ENCODE measurements at regions not wholly inside any gene's neighbourhood (a gene's known extent, or its start where the extent isn't known, plus 50 kb on each side); places are given as distances from the start of the nearest gene placed in this dataset.
"Not testable (repeated sequence)": the region's sequence is repeated elsewhere in the genome, so short reads cannot be mapped to it uniquely, and the experiment has no call there.

DNA sequence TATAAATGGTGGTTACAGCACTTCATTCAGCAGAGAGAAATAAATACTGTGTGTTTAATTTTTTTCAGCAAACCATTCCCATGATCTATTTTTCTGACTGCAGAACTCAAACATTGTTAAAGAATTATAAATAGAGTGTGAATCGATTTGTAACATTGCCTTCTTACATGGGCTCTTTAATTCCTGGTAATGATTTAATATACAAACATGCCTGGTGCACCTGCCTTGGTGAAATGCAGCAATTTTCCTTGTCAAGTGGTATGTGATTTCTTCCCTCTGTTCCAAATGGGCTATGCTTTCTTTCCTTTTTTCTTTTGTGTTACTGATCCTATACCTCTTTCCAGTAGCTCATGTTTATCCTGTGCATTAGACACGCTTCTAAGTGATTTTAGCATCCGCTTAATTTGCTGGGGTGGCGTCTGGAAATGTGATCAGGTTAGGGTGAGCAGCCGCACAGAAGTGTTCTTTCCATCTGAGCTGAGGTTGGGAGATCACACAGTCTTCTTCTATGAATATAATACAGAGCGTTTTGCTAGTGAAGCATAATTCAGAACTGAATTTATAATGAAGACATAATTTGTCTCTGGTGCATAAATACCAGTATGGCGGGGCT lies 94.3 kb upstream of the ITGB1 start:
- Mint-ChIP-seq H3K27me3 (no peaks in the 10 kb centered on the region), H3K36me3 (no peaks in the 10 kb centered on the region), H3K4me3 (no peak overlapping the region), H3K9me3 (no peaks in the 10 kb centered on the region), H3K27ac (no peak overlapping the region), H3K4me1 (ENCODE audit: low read depth in 2 of 2) (peaks cover 18 to 23% of the 10 kb centered on the region in 2 donors)
- DNase-seq (ENCODE audit: low spot score) (no peak), ATAC-seq (no peak)

- not testable (repeated sequence) for H3K27me3 Mint-ChIP-seq; H3K9me3 Mint-ChIP-seq; ATAC-seq; DNase-seq (ENCODE audit: low spot score); H3K36me3 Mint-ChIP-seq
- peaks cover 25 to 26% of the 10 kb centered on the region in 2 donors for H3K4me1 Mint-ChIP-seq (ENCODE audit: low read depth in 2 of 2)
- H3K27ac Mint-ChIP-seq = peak overlapping the region; percentile 9 to 43
- H3K4me3 Mint-ChIP-seq = peak overlapping the region; percentile 80
Observed at GRCh38 chr10:33049963-33050920, 92.2 kb upstream of the ITGB1 start.

DNA sequence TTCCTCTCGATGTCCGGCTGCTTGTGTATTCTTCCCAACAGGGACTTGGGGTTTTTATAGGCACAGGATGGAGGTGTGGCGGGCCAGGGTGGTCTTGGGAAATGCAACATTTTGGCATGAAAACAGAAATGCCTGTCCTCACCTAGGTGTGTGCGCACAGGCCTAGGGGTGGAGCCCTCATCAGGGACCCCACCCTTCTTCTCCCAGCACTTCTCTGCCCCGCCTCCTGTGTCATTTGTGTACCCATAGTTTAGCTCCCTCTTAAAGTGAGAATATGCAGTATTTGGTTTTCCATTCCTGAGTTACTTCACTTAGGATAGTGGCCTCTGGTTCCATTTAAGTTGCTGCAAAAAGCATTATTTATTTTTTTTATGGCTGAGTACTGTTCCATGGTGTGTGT lies 90.2 kb upstream of the ITGB1 start:
- H3K9me3 Mint-ChIP-seq = no peaks in the 10 kb centered on the region
- H3K27me3 Mint-ChIP-seq = peaks cover 0 to 2% of the 10 kb centered on the region in 2 donors
- no peak overlapping the region for H3K4me3 Mint-ChIP-seq
- no peak for ATAC-seq
- no peak overlapping the region for H3K27ac Mint-ChIP-seq
- no peaks in the 10 kb centered on the region for H3K36me3 Mint-ChIP-seq
- DNase-seq (ENCODE audit: low spot score) = no peak
- peaks cover 25 to 26% of the 10 kb centered on the region in 2 donors for H3K4me1 Mint-ChIP-seq (ENCODE audit: low read depth in 2 of 2)

DNA sequence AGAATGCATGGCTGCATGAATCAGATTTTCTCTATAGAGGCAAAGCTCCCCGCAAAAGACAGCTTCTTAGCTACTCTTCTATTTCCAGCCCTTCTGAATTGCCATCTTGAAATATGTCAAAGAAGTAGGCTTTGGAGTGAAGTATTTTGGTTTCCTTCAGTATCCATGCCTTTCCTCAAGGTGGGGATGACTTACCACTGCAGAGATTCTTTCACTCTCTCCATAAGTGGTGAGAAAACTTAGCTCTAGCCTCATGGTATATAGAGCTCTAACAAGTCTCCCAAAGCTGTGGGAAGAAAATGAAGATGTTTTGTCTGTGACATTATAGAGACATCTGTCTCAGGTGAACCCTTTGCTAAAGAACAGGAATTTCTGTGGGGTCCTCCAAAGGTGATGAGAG lies 89.6 kb upstream of the ITGB1 start:
- Mint-ChIP-seq H3K27me3 (peaks cover 0 to 2% of the 10 kb centered on the region in 2 donors), H3K4me1 (ENCODE audit: low read depth in 2 of 2) (peaks cover 25 to 26% of the 10 kb centered on the region in 2 donors), H3K9me3 (no peaks in the 10 kb centered on the region), H3K36me3 (no peaks in the 10 kb centered on the region), H3K27ac (no peak overlapping the region), H3K4me3 (no peak overlapping the region)
- ATAC-seq = no peak
- DNase-seq (ENCODE audit: low spot score) = no peak

GRCh38 chr10:33046792-33047191 lies 88.8 kb upstream of the ITGB1 start:
- Mint-ChIP-seq H3K4me1 (ENCODE audit: low read depth in 2 of 2) (peaks cover 25 to 26% of the 10 kb centered on the region in 2 donors), H3K4me3 (no peak overlapping the region), H3K36me3 (no peaks in the 10 kb centered on the region), H3K27ac (no peak overlapping the region), H3K9me3 (no peaks in the 10 kb centered on the region), H3K27me3 (peaks cover 0 to 2% of the 10 kb centered on the region in 2 donors)
- DNase-seq (ENCODE audit: low spot score) (no peak), ATAC-seq (peak; percentile 87 to 90)

- peaks cover 15% of the 10 kb centered on the region in 2 donors for H3K4me1 Mint-ChIP-seq (ENCODE audit: low read depth in 2 of 2)
- H3K36me3 Mint-ChIP-seq = no peaks in the 10 kb centered on the region
- no peak for DNase-seq (ENCODE audit: low spot score)
- no peak for ATAC-seq
- no peak overlapping the region for H3K27ac Mint-ChIP-seq
- peaks cover 0 to 5% of the 10 kb centered on the region in 2 donors for H3K27me3 Mint-ChIP-seq
- H3K9me3 Mint-ChIP-seq = no peaks in the 10 kb centered on the region
- H3K4me3 Mint-ChIP-seq = no peak overlapping the region
Observed at GRCh38 chr10:33045421-33045820, 87.4 kb upstream of the ITGB1 start.

DNA sequence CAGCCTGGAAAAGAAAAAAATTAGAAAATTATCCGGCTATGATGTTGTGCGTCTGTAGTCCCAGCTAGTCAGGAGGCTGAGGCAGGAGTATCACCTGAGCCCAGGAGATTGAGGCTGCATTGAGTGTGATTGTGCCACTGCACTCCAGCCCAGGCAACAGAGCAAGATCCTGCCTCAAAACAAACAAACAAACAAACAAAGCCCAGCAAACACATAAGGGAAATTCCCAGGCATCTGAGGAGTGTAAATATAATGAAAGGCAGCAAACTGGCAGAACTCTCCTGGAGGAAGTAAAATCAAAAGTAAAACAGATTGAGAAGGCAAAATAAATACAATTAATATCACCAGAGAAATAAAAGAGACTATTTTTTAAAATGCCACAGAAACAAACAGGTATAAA lies 84.5 kb upstream of the ITGB1 start:
- no peaks in the 10 kb centered on the region for H3K9me3 Mint-ChIP-seq
- peaks cover 5 to 9% of the 10 kb centered on the region in 2 donors for H3K4me1 Mint-ChIP-seq (ENCODE audit: low read depth in 2 of 2)
- no peaks in the 10 kb centered on the region for H3K36me3 Mint-ChIP-seq
- no peak overlapping the region for H3K27ac Mint-ChIP-seq
- H3K4me3 Mint-ChIP-seq = no peak overlapping the region
- no peak for DNase-seq (ENCODE audit: low spot score)
- ATAC-seq = no peak
- peaks cover 0 to 5% of the 10 kb centered on the region in 2 donors for H3K27me3 Mint-ChIP-seq

DNA sequence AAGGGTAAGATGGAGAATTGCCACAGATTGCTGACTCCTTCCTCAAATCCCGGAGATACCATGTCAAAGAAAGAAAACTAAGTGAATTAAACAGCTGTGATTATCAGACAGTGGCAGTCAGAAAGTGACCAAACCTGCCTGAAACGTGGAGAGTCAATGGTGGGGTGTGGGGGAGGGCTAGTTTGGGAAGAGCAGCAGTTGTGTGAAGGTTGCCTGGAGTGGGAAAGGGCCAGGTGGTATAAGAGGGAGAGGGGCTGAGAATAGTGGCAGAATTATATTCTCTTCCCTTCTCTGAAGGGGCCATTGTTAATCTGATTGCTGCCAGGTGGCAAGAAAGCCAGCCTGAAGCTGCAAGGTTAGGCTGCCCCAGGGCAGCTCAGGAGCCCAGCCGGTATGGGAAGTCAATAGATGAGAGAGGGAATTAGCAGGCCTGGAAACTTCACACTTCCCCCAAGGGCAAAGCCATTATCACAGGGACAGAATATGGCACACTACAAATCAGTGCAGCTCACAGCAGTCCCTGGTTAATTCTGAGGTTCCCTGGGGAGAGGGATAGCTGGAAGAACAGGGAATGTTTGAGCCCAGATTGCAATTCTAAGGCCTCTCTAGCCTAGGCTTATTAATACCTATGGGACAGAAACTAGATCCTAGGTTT lies 83.9 kb upstream of the ITGB1 start:
- no peak overlapping the region for H3K27ac Mint-ChIP-seq
- DNase-seq (ENCODE audit: low spot score) = no peak
- H3K36me3 Mint-ChIP-seq = no peaks in the 10 kb centered on the region
- peaks cover 0 to 5% of the 10 kb centered on the region in 2 donors for H3K27me3 Mint-ChIP-seq
- no peak for ATAC-seq
- no peaks in the 10 kb centered on the region for H3K9me3 Mint-ChIP-seq
- peaks cover 0 to 3% of the 10 kb centered on the region in 2 donors for H3K4me1 Mint-ChIP-seq (ENCODE audit: low read depth in 2 of 2)
- no peak overlapping the region for H3K4me3 Mint-ChIP-seq

- Mint-ChIP-seq H3K4me1 (ENCODE audit: low read depth in 2 of 2) (no peaks in the 10 kb centered on the region), H3K36me3 (no peaks in the 10 kb centered on the region), H3K4me3 (no peak overlapping the region), H3K9me3 (no peaks in the 10 kb centered on the region), H3K27ac (no peak overlapping the region), H3K27me3 (peaks cover 0 to 5% of the 10 kb centered on the region in 2 donors)
- DNase-seq (ENCODE audit: low spot score) (no peak), ATAC-seq (no peak)
Observed at GRCh38 chr10:33040436-33040835, 82.4 kb upstream of the ITGB1 start.

DNA sequence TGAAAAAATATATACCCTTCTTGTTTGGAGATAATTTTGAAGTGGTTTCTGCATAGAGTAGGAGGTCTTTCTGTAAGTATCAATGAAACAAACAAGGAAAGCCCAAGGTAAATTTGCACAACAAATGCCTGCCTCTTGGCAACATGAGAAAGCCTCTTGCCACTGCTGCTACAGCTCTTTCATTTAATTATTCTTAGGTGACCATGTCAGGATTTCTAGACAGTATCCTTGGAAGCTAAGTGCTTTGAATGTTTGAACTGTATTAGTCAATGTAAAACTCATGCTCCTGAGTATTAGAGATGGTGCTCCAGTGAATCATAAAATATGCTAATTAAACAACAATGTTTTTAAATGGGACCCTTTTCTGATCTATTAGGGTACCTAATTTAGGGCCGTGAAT lies 81.2 kb upstream of the ITGB1 start:
- no peaks in the 10 kb centered on the region for H3K9me3 Mint-ChIP-seq
- no peaks in the 10 kb centered on the region for H3K36me3 Mint-ChIP-seq
- DNase-seq (ENCODE audit: low spot score) = no peak
- no peak for ATAC-seq
- no peak overlapping the region for H3K4me3 Mint-ChIP-seq
- no peaks in the 10 kb centered on the region for H3K4me1 Mint-ChIP-seq (ENCODE audit: low read depth in 2 of 2)
- H3K27ac Mint-ChIP-seq = no peak overlapping the region
- H3K27me3 Mint-ChIP-seq = peaks cover 0 to 3% of the 10 kb centered on the region in 2 donors

DNA sequence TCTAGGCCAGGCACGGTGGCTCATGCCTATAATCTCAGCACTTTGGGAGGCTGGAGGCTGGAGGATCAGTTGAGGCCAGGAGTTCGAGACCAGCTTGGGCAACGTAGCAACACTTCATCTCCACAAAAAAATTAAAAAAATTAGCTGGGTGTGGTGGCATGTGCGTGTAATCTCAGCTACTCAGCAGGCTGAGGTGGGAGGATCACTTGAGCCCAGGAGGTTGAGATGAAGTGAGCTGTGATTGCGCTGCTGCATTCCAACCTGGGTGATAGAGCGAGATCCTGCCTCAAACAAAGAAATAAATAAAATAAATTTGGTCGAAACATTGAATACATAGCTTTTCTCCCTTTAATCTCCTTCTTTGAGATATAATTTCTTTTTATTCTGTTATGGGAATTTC lies 80.6 kb upstream of the ITGB1 start:
- H3K9me3 Mint-ChIP-seq = no peaks in the 10 kb centered on the region
- ATAC-seq = no peak
- no peak overlapping the region for H3K27ac Mint-ChIP-seq
- H3K4me1 Mint-ChIP-seq (ENCODE audit: low read depth in 2 of 2) = no peaks in the 10 kb centered on the region
- H3K36me3 Mint-ChIP-seq = no peaks in the 10 kb centered on the region
- H3K27me3 Mint-ChIP-seq = peaks cover 0 to 3% of the 10 kb centered on the region in 2 donors
- no peak for DNase-seq (ENCODE audit: low spot score)
- H3K4me3 Mint-ChIP-seq = no peak overlapping the region

DNA sequence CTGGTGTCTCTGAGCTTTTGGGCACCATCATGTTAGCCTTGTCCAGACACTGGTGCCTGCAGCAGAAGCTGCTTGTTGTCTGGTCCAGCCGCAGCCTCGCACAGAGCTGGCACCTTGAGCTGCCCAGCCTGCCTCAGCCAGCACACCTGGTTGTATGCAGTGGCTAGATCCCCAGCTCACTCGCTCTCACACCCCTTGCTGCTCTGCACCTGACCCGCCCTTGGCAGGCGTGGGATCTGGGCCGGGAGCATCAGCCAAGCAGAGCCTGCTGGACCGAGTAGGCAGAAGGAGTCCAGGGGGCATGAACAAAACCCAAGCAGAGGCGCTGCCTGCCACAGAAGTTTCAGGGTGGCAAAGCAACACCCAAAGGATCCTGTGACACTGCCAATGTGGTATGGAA lies 79.7 kb upstream of the ITGB1 start:
- Mint-ChIP-seq H3K27ac (no peak overlapping the region), H3K9me3 (no peaks in the 10 kb centered on the region), H3K36me3 (no peaks in the 10 kb centered on the region), H3K27me3 (peaks cover 0 to 3% of the 10 kb centered on the region in 2 donors), H3K4me3 (no peak overlapping the region), H3K4me1 (ENCODE audit: low read depth in 2 of 2) (no peaks in the 10 kb centered on the region)
- ATAC-seq (no peak), DNase-seq (ENCODE audit: low spot score) (no peak)

DNA sequence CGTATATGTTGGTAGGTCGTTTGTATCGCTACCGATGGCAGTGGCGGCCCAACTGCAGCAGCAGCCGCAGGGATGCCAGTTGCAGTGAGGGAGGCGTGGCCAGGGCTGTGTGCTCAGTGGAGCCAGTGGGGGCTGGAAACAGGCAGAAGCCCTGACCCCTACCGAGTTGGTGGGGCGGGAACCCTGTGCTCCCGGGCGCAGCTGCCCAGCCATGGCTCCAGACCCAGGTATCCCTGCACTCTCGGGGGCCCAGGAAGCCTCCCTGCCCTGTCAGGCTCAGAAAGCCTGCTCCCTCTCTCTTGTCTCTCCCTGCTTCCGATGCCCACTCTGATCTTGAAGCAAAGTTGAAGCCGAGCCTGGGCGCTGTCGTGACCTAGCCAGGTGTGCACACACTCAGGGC lies 78.6 kb upstream of the ITGB1 start:
- no peaks in the 10 kb centered on the region for H3K36me3 Mint-ChIP-seq
- no peaks in the 10 kb centered on the region for H3K9me3 Mint-ChIP-seq
- H3K27ac Mint-ChIP-seq = no peak overlapping the region
- no peaks in the 10 kb centered on the region for H3K4me1 Mint-ChIP-seq (ENCODE audit: low read depth in 2 of 2)
- no peak overlapping the region for H3K4me3 Mint-ChIP-seq
- no peak for DNase-seq (ENCODE audit: low spot score)
- ATAC-seq = no peak
- peaks cover 0 to 3% of the 10 kb centered on the region in 2 donors for H3K27me3 Mint-ChIP-seq

DNA sequence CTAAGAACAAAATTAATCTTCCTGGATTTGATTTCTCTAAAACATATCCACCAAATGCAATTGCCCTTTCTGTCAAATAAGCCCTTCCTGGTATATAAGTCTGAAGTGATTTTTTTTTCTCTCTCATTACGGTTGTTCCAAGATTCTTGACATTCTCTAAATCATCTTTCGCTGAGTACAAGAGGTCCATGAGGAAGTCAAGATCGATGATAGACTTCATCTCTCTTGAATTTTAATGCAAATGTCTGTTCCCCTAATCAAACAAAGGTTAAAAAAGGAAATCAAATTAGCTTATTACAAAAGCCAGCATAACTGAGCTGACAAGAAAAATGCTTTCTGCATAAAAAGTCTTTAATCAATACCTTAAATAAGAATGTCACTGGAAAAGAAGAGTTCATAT lies 77.4 kb upstream of the ITGB1 start:
- no peak for ATAC-seq
- Mint-ChIP-seq H3K27me3 (no peaks in the 10 kb centered on the region), H3K36me3 (no peaks in the 10 kb centered on the region), H3K4me1 (ENCODE audit: low read depth in 2 of 2) (no peaks in the 10 kb centered on the region), H3K4me3 (no peak overlapping the region), H3K9me3 (no peaks in the 10 kb centered on the region), H3K27ac (no peak overlapping the region)
- DNase-seq (ENCODE audit: low spot score) = no peak
